ENCODE measurements at regions not wholly inside any gene's neighbourhood (a gene's known extent, or its start where the extent isn't known, plus 50 kb on each side); places are given as distances from the start of the nearest gene placed in this dataset.

DNA sequence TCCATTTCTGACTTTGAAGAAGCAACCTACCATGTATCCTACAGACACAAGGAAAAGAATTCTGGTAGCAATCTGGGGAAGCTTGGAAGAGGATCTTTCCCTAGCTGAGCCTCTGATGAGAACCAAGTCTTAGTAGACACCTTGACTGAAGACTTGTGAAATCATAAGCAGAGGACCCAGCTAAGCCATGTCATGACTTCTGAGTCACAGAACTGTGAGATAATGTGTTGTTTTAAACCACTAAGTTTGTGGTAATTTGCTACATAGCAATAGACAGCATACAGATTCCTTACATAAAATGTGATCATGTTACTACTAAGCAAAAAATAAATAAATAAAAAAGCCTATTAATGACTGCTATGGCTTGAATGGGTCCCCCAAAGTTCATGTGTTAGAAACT lies 71.3 kb upstream of the ANKRD50 start:
- Histone ChIP-seq H3K9ac (ENCODE audit: low read length) (no peak overlapping the region), H4K20me1 (ENCODE audit: insufficient read depth, low read length) (no peaks in the 10 kb centered on the region), H3F3A (ENCODE audit: insufficient read depth, low read length) (no peaks in the 10 kb centered on the region), H3K9me2 (ENCODE audit: low read depth, low read length) (no peaks in the 10 kb centered on the region), H3K79me2 (ENCODE audit: insufficient read depth, low read length) (no peaks in the 10 kb centered on the region), H3K4me2 (ENCODE audit: low read length) (no peak overlapping the region), H3K27me3 (ENCODE audit: insufficient read depth, low read length) (no peaks in the 10 kb centered on the region), H3K27ac (ENCODE audit: low read depth, low read length, poor library complexity, severe bottlenecking) (no peak overlapping the region), H3K36me3 (ENCODE audit: insufficient read depth, low read length) (no peaks in the 10 kb centered on the region), H2AFZ (ENCODE audit: low read length) (no peak overlapping the region), H3K9me3 (ENCODE audit: low read length) (no peaks in the 10 kb centered on the region), H3K4me1 (ENCODE audit: insufficient read depth, low read length, severe bottlenecking) (no peaks in the 10 kb centered on the region), H3K4me3 (ENCODE audit: low read depth, low read length, poor library complexity, severe bottlenecking) (no peak overlapping the region)
- no peak for TF ChIP-seq EZH2 (IDR thresholded peaks at IDR 0.05; ENCODE audit: borderline replicate concordance, low read length)
- TF ChIP-seq, protein P1, sequence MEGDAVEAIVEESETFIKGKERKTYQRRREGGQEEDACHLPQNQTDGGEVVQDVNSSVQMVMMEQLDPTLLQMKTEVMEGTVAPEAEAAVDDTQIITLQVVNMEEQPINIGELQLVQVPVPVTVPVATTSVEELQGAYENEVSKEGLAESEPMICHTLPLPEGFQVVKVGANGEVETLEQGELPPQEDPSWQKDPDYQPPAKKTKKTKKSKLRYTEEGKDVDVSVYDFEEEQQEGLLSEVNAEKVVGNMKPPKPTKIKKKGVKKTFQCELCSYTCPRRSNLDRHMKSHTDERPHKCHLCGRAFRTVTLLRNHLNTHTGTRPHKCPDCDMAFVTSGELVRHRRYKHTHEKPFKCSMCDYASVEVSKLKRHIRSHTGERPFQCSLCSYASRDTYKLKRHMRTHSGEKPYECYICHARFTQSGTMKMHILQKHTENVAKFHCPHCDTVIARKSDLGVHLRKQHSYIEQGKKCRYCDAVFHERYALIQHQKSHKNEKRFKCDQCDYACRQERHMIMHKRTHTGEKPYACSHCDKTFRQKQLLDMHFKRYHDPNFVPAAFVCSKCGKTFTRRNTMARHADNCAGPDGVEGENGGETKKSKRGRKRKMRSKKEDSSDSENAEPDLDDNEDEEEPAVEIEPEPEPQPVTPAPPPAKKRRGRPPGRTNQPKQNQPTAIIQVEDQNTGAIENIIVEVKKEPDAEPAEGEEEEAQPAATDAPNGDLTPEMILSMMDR (IDR thresholded peaks at IDR 0.05; ENCODE audit: low read length), result no peak

DNA sequence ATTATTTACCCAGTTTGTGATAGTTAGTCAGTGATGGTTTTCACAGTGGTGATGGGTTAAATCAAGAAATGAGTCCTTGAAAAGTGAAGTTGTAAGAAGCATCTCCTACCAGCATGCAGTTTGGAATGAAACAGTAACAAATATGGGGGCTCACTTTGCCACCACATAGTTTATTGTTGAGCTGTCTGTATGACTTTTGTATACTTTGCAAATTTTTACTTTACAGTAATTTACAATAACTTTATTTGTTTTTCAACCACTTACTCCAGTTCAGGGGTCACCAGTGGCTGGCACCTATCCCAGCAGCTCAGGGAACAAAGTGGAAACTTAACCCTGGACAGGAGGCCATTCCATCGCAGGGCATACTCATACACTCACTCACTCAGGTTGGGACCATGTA lies 64.5 kb upstream of the ANKRD50 start:
- no peak overlapping the region for H2AFZ ChIP-seq (ENCODE audit: low read length)
- H3K27ac ChIP-seq (ENCODE audit: low read depth, low read length, poor library complexity, severe bottlenecking), result no peak overlapping the region
- H3K9me3 ChIP-seq (ENCODE audit: low read length), result no peaks in the 10 kb centered on the region
- H3K27me3 ChIP-seq (ENCODE audit: insufficient read depth, low read length), result no peaks in the 10 kb centered on the region
- no peaks in the 10 kb centered on the region for H4K20me1 ChIP-seq (ENCODE audit: insufficient read depth, low read length)
- no peaks in the 10 kb centered on the region for H3K79me2 ChIP-seq (ENCODE audit: insufficient read depth, low read length)
- H3K4me1 ChIP-seq (ENCODE audit: insufficient read depth, low read length, severe bottlenecking), result no peaks in the 10 kb centered on the region
- no peaks in the 10 kb centered on the region for H3F3A ChIP-seq (ENCODE audit: insufficient read depth, low read length)
- no peak overlapping the region for H3K4me3 ChIP-seq (ENCODE audit: low read depth, low read length, poor library complexity, severe bottlenecking)
- no peaks in the 10 kb centered on the region for H3K9me2 ChIP-seq (ENCODE audit: low read depth, low read length)
- no peak for TF ChIP-seq EZH2 (IDR thresholded peaks at IDR 0.05; ENCODE audit: borderline replicate concordance, low read length)
- TF ChIP-seq, protein P1 (IDR thresholded peaks at IDR 0.05; ENCODE audit: low read length), result no peak
- H3K9ac ChIP-seq (ENCODE audit: low read length), result no peak overlapping the region
- H3K4me2 ChIP-seq (ENCODE audit: low read length), result no peak overlapping the region
- H3K36me3 ChIP-seq (ENCODE audit: insufficient read depth, low read length), result no peaks in the 10 kb centered on the region

DNA sequence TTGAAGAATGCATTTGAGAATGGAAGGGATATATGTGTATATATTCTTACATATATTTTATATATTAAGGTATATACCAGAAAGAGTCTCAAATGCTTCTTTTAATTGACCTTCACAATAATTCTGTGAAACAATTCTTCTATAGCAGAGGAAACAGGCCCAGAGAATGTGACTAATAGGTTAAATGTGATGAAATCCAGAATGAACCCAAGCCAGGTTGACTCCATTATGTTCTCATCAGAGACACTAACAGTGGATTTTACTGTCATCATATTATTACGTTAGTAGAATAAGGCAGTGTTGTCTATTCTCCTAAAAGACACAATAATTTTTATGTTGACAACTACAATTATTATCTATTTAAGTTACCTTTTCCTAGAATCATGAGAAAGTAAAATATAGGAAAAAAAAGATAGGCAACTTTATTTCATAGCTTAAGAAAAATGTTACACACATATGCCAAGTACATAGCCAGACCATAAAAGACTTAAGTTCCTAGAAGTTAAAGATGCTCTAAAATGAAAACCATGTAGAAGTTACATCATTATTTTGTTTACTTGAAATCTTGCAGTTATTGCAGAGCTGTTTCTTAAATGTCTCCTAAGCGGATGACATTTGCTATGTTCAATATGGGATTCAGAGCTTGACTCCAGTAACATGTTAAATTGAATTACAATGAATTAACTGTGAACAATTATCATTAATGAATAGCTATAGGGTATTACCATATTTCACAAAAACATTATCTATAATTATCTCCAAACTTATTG lies 56.2 kb upstream of the ANKRD50 start:
- H3K9me3 ChIP-seq (ENCODE audit: low read length), result no peaks in the 10 kb centered on the region
- H3K9me2 ChIP-seq (ENCODE audit: low read depth, low read length), result no peaks in the 10 kb centered on the region
- TF ChIP-seq, protein P1 (IDR thresholded peaks at IDR 0.05; ENCODE audit: low read length), result no peak
- no peak for TF ChIP-seq EZH2 (IDR thresholded peaks at IDR 0.05; ENCODE audit: borderline replicate concordance, low read length)
- no peaks in the 10 kb centered on the region for H3K36me3 ChIP-seq (ENCODE audit: insufficient read depth, low read length)
- H3F3A ChIP-seq (ENCODE audit: insufficient read depth, low read length), result no peaks in the 10 kb centered on the region
- H3K9ac ChIP-seq (ENCODE audit: low read length), result no peak overlapping the region
- no peaks in the 10 kb centered on the region for H3K79me2 ChIP-seq (ENCODE audit: insufficient read depth, low read length)
- H3K27me3 ChIP-seq (ENCODE audit: insufficient read depth, low read length), result no peaks in the 10 kb centered on the region
- H3K4me2 ChIP-seq (ENCODE audit: low read length), result no peak overlapping the region
- no peak overlapping the region for H3K27ac ChIP-seq (ENCODE audit: low read depth, low read length, poor library complexity, severe bottlenecking)
- no peaks in the 10 kb centered on the region for H4K20me1 ChIP-seq (ENCODE audit: insufficient read depth, low read length)
- H3K4me3 ChIP-seq (ENCODE audit: low read depth, low read length, poor library complexity, severe bottlenecking), result no peak overlapping the region
- H2AFZ ChIP-seq (ENCODE audit: low read length), result no peak overlapping the region
- H3K4me1 ChIP-seq (ENCODE audit: insufficient read depth, low read length, severe bottlenecking), result no peaks in the 10 kb centered on the region

Measured in OCI-LY1 (cell line).